LHCN-M2 (cell line): ENCODE measurements at regions not wholly inside any gene's neighbourhood (a gene's known extent, or its start where the extent isn't known, plus 50 kb on each side); places are given as distances from the start of the nearest gene placed in this dataset.
"Not testable (repeated sequence)": the region's sequence is repeated elsewhere in the genome, so short reads cannot be mapped to it uniquely, and the experiment has no call there.

ENCODE experiments used
- DNase-seq: peaks from one replicate; pipeline ENCODE4 v3.0.0-alpha.2; 2012; ENCODE audit warnings: low read depth

GRCh38 chr7:148472406-148472805, 118.2 kb upstream of the C7orf33 start:
- DNase-seq, result no peak

GRCh38 chr7:148473703-148474480, 116.7 kb upstream of the C7orf33 start:
- DNase-seq, result no peak

- DNase-seq, result no peak
Observed at GRCh38 chr7:148474481-148475025, 116.0 kb upstream of the C7orf33 start.

DNA sequence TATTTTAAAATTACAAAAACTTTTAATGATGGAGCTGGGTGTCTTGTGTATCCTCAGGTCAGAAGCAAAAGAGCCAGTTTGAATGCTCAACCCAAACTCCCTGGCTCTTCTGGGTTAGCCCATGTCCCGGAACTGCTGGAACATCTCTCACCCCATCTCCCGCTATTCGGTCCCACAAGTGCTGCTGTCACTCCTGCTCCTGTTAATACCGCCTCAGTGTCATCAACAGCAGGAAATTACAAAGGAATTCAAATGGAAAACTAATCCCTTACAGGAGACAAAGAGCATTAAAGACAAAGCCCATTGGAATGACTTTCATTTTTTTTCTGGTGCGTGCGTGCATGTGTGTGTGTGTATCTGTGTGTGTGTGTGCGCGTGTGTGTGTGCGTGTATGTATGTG, 112.0 kb upstream of the C7orf33 start:
- DNase-seq, result no peak

DNA sequence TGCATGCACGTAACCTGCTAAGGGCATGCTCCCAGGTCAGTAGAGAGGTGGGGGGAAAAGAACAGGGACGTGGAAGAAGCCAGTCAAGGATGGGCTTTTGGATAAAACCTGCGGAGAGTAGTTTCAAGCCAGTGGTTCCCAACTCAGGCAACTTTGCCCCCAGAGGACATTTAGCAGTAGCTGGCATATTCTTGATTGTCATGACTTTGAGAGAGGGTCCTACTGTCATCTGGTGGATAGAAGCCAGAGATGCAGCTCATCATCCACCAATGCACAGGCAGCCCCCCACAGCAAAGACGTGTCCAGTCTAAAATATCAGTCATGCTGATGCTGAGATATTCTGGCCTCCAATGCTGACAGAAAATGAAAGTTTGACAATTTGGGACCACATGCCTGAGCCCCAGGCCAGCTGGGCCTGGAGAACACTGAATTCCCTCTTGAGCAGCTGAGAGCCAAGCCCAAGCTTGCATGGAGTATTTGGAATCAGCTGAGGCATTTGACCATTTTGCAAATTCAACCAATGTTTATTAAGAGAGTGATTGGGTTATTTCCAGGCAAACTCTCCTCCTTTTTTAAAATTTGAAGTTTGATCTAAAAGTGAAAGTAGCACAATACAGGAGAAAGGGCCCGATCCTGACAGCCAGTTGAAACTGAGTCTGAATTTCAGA, 110.0 kb upstream of the C7orf33 start:
- DNase-seq, result no peak

DNA sequence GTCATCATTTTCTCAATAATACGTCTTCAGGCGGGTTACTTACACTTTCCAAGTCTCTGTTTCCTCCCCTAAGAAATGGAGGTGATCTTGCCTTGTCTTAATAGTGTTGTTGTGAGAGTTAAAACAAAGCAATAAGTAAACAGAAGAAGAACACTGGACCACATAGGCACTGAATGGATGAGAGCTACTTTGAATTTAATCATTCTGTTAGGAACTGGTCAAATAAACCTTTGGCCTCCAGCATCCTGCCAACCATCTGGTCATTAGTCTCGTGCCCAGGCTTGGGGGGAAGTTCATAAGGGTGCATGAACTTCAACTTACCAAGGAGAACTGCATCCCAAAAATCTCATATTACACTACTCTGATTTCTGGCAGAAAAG, 109.4 kb upstream of the C7orf33 start:
- no peak for DNase-seq

- no peak for DNase-seq
Observed at GRCh38 chr7:148481971-148482626, 108.5 kb upstream of the C7orf33 start.

- no peak for DNase-seq
Observed at GRCh38 chr7:148483515-148484308, 106.9 kb upstream of the C7orf33 start.

DNA sequence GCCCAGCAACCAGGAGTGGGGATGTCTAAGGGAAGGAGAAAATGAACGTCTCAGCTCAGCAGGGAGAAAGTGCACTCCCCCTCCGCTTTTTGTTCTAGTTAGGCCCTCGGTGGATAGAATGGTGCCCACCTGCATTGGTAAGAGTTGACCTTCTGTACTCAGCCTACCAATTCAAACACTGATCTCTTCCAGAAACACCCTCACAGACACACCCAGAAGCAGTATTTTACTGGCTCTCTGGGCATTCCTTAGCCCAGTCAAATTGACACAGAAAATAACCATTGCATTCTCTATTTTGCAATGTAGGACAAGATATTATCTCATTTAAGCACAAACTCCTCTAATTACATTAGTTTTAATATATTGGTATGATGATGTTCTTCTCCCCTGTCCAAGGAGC, 106.1 kb upstream of the C7orf33 start:
- DNase-seq, result no peak

DNA sequence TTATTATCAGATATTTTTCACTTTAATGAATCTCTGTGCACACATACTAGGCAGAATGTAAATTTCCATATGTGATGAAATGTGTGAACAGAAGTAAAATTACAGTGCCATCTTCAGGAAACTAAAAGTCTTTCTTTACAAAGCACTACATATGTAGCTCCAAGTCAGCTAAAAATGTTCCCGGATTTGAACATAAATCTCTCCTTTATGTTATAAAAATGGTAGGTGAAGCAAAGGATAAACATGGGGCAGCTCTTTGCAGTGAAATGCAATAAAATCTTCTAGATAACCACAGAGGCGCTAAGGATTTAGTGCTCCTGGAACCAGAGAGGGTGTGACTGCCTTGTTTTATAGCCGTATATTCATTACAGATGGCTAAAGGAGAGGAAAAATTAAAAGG, 104.9 kb upstream of the C7orf33 start:
- no peak for DNase-seq

- no peak for DNase-seq
Observed at GRCh38 chr7:148486937-148487336, 103.6 kb upstream of the C7orf33 start.

- DNase-seq, result no peak
Observed at GRCh38 chr7:148487912-148488311, 102.7 kb upstream of the C7orf33 start.

- DNase-seq, result no peak
Observed at GRCh38 chr7:148489678-148490077, 100.9 kb upstream of the C7orf33 start.

GRCh38 chr7:148492157-148492860, 98.3 kb upstream of the C7orf33 start:
- peak; percentile 24 for DNase-seq

- no peak for DNase-seq
Observed at GRCh38 chr7:148495605-148496004, 95.0 kb upstream of the C7orf33 start.

DNA sequence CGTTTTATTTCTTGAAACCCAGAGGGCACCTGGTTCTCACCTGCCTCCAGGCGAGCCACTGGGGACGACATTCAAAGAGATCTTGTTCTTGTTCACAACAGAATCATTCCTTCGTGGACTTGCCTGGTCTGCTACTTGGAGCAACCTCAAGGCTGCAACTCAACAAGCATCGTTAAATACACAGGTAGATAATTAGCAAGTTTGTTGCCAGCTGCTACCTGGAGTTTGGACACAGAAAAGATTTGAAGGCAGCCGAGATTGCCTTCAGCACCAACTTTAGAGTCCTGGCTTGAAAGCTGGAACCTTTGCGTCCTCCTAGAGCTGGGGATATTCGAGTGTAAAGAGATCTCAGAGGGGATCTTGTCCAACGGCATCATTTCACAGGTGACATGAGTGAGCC, 89.6 kb upstream of the C7orf33 start:
- DNase-seq, result no peak

- DNase-seq, result peak; percentile 53
Observed at GRCh38 chr7:148503900-148504487, 86.6 kb upstream of the C7orf33 start.

DNA sequence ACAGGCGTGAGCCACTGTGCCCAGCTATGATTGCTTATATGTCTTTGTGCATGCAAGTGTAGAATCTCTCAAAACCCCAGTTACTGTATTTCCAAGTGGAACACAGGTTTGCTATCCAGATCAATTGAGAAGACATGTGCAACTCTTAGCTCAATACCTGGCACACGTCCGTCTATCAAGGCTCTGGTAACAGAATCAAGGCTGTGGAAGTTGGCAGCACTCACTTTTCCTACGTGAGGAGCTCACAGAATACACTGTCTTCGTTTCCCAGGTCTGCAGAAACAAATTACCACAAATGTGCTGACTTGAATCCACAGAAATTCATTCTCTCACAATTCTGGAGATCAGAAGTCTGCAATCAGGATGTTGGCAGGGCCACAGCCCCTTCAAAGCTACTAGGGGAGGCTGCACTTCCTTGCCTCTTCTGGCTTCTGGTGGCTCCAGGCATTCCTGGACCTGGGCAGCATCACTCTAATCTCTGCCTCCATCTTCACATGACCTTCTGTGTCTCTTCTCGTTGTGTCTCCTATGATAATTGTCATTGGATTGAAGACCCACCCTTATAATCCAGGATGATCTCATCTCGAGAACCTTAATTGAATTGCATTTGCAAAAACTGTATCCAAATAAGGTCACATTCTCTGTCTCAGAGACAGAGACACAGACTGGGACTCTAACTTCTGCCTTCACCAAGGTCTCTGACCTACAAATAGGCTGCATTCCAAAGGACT, 84.8 kb upstream of the C7orf33 start:
- DNase-seq, result no peak

DNA sequence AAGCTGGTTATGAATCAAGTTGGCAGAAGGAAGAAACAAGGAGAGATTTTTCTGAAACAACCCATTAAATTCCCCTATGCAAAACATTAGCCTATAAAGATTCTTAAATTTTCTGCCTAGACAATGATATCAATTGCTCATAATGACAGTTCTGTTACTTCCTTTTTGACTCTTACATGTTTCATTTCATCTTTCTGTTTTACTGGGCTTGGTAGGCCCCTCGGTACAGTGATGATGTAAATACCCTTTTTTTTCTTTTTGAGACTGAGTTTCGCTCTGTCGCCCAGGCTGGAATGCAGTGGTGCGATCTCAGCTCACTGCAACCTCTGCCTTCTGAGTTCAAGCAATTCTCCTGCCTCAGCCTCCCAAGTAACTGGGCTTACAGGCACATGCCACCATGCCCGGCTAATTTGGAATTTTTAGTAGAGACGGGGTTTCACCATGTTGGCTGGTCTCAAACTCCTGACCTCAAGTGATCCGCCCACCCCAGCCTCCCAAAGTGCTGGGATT, 83.4 kb upstream of the C7orf33 start:
- DNase-seq, result not testable (repeated sequence)

- no peak for DNase-seq
Observed at GRCh38 chr7:148507787-148508186, 82.8 kb upstream of the C7orf33 start.
